NCI-H1694 (cell line): ENCODE measurements at regions not wholly inside any gene's neighbourhood (a gene's known extent, or its start where the extent isn't known, plus 50 kb on each side); places are given as distances from the start of the nearest gene placed in this dataset.

Experiments
- DNase-seq: peaks from one replicate; lab custom pipeline; 2025; lab: John Stamatoyannopoulos, UW

DNA sequence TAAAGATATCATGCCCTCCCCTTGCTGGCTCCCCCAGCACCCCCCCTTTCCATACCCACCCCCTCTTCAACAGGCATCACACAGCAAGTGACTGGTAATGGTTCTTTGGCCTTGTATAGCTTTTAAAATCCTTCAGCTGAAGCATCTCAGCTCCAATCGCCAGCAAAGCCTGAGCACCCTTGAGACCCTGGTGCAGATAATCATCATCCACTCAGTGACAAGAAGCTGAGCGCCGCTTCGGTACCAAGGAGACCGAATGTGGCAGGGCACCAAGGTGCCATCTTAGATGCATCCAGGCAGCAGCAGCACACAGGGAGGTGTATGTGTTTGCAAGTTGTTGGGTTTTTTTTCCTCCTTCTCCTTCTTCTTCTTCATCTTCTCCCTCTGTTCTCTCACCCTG lies 232.7 kb downstream of the BCL11A start:
- DNase-seq, result no peak

- DNase-seq, result no peak
Observed at GRCh38 chr2:60319031-60319547, 234.4 kb downstream of the BCL11A start.

DNA sequence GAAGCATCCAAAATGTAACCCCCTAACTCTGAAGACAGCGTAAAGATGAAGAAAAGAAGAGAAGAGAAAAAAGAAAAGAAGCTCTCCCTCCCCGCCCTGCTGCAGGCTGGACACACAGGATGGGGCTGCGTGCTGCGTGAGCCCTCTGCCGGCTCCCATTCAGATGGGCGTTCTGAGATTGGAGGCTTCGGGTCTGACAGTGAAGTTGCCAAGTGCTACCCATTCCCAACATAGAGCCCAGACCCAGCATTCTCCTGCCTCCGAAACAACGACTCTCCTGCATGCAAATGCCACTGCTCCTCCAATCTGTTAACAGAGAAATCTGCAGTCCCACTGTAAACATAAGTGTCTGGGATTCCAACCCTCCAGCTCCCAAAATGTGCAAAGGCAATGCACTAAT lies 234.9 kb downstream of the BCL11A start:
- no peak for DNase-seq

DNA sequence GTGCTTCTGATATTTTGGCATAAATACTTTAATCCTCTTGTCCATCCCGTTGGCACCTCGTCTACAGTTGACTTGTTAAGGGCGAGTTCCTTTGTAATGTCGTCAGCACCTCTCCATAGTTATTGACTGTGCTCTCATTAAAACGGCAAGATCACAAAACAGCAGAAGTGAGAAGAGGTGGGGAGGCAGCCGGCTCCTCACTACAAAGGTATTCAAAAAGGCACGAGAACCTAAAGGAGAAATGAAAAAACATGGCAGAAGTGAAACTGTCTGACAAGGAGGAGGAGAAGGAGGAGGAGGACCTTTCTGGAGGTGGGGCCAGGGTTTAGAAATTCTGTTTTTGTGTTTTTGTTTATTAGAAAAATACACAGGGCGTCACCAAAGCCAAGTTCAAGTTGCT lies 235.6 kb downstream of the BCL11A start:
- DNase-seq, result no peak

- DNase-seq, result no peak
Observed at GRCh38 chr2:60317034-60317386, 236.4 kb downstream of the BCL11A start.

GRCh38 chr2:60316381-60317033 lies 236.9 kb downstream of the BCL11A start:
- no peak for DNase-seq

DNA sequence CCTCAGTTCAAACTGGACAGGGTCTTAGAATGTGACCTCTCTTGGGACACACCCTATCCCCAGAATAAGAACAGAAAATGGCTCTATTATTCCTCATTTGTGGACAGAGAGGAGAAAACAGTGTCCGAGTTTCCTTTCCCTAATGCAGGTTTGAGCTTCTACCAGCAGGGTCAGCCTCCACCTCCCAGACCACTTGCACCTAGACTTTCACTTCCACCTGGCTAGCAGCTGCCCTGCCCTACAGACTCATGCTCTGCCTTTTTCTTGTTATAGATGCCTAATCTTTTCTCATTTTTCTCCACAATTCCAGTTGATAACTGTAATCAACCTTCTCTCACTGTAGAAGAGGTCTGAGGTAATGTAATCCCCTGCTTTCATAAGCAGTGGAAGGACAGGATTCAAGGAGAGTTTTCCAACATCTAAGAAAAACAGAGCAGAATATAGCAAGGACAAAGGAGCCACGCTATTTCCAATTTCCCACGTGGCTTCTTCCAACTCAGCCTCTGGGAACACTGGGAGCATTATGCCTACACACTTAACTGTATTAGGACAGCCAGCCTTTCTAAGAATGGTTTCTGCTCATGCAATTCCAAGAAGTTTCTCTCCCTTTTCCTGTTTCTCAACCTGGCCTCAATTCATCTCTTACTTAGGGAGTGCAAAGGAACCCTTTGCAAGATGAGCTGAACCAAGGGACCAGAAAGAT lies 239.8 kb downstream of the BCL11A start:
- no peak for DNase-seq

DNA sequence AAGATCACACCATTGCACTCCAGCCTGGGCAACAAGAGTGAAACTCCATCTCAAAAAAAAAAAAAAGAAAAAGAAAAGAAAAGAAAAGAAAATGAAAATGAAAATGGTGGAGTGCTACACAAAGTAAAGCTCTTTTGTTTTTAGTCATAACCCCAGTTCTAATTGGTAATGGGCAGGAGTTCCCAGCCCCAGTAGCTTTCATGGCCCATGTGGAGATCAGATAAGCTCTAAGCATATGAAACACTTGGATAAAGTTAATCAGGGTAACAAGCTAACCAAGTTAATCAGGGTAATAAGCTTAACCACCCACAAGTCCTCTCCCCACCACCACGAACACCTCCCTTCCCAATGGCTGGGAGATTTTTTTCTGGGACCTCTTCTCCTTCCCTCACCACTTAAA lies 240.8 kb downstream of the BCL11A start:
- no peak for DNase-seq

GRCh38 chr2:60311524-60311923 lies 241.9 kb downstream of the BCL11A start:
- DNase-seq, result no peak

DNA sequence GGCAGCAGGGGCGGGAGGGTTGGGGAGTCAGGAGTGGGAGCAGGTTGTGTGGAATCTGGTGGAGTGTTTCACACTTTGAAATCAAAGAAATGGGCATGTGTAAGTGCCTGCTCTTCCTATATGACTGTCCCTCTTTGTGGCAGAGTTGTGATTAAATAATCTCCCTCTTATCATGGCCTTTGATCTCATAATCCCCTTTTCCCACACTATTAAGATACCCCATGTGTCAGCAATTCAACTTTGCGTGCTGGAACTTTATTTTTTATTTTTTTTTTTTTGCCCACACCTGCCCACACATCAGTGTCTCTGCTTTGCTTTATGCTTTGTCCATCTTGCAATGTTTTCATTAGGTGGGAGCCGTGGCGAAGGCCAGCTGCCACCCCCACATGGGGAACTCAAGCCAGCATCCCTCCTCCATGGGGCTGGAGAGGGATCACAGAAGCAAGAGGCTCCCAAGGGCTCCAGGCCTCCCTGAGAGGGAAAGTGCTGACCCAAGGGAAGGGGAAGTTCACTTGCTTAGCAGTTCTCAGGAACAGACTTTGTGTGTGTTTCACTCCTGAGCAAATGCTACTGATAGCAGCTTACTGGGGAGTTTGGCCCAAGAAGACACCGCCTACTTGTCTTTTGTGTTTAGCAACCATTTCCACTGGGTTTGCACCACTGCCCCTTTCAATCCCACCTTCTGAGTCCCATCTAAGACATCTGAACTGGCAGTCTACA lies 243.4 kb downstream of the BCL11A start:
- DNase-seq, result no peak

DNA sequence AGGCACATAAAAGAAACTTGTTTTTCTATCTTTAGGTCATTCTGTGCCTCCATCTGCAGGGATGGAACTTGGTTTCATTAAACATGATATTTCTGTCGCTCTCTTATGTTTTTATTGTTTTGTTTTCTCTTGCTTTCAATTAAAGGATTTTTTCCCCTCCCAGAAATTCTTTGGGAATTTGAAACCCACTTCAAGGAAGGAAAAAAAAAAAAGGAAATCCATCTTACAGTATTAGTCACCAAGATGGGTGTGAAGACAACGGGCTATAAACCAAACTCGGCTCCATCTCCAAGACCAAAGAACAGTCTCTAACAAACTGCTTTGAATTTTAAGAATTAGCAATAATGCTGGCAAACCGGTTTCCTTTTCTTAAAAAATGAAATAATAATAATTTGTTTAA lies 244.1 kb downstream of the BCL11A start:
- DNase-seq, result no peak

DNA sequence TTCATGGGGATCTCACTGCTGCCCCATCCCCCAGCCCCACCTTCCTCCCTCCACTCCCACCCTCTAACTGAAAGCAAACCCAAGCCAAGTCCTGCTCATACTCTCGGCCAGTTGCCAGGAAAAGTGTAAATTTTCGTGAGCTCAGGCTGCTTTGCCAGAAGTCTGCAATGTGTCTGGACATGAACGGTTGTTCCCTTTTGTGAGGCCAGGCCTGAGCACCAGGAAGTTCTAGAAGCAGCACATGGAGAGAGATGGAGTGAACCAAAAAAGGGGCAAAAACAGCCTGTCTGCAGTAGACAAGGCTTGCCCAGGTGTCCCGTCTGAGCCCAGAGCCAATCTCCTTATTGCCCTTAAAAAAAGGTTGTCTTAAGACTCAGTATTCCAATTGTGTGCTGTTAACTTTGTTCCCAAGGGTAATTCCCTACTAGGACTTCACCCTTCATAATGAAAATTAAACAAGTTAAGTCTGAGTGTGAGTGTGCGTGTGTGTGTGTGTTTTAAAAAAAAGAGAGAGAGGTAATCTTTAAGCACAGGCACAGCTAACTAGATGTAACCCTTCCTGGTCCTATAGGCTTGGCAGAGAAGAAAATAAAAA lies 247.1 kb downstream of the BCL11A start:
- peak; percentile 50 for DNase-seq

- DNase-seq, result no peak
Observed at GRCh38 chr2:60303680-60304079, 249.8 kb downstream of the BCL11A start.

- no peak for DNase-seq
Observed at GRCh38 chr2:60302377-60303126, 250.9 kb downstream of the BCL11A start.

- no peak for DNase-seq
Observed at GRCh38 chr2:60301726-60302125, 251.7 kb downstream of the BCL11A start.

DNA sequence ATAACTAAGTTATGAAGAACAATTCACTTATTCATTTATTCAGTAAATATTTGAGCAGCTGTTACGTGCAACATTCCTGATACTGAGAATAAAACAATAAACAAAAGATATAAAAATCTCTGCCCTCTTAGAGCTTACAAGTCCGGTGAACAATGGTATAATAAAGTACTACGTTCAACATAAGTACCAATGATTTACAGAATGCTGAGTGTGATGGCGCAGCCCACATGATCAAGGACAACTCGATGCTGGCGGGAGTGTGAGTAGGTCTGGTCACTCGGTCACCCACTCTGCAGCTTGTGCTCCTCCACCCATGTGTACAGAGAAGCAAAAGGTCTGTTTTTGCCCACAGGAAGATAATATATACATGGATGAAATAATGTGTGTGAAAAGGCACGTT lies 254.3 kb downstream of the BCL11A start:
- DNase-seq, result no peak

- DNase-seq, result no peak
Observed at GRCh38 chr2:60298006-60298696, 255.3 kb downstream of the BCL11A start.

DNA sequence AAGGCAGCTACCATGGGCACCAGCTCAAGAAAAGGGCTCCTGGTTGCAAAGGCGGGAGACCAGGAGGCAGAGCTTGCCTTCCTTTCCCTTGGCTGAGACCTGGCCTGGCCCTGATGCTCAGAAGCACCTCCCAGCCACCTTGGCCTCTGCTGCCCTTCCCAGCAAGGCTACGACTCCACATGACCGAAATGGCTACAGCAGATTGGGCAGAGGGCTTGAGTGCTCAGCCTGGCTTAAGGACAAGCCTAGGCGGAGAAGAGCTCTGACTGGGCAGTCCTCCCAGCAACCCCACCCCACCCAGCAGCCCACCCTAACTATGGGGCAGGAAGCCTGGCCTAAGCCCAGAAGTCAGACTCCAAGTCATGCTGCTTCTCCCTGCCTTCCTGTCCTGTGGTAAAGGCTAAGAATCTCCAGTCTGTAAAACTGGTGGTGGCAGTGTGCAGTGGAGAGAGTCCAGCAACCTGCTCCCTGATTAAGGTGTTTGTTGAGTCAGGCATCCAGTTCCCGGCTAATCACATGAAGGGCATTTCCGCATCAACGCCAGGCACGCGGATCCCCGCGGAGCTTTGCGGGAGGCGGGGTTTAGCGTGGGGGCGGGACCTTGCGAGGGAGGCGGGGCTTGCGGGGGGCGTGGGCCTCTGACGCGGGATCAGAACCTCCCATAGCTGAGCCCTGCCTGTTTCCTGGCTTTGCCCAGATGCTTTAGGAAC lies 256.0 kb downstream of the BCL11A start:
- no peak for DNase-seq

DNA sequence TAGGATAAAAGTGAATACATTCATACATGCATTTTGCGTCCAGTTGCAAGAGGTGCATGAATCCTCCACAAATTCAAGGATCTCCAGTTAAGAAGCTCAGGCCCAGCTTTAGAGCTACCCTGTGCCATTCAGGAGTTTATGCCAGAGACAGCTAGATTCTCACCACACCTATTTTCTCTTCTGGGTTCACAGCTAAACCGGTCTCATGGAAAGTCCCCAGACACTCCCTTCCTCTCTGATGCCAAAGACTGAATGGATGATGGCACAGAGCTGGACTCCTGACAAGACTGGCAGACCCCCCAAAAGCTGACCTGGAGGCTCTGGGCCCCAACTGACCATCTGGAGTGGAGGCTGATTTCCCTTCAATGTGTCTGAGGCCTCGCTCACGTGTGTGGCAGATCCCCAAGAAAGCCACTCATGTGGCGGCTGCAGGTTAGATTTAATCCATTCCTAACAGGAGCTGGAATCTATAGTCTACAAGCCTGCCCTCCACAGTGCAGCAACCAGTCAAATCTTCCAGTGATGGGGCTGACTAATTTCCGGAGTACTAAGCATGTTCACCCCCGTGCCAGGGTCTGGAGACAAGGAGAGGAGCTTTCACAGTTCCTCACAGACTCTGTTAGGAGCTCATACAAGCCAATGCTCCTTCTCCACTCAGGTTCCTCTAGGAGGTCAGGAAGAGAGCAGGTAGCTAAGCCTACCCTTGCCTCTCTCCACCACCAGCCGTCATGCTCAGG lies 257.1 kb downstream of the BCL11A start:
- DNase-seq, result no peak

DNA sequence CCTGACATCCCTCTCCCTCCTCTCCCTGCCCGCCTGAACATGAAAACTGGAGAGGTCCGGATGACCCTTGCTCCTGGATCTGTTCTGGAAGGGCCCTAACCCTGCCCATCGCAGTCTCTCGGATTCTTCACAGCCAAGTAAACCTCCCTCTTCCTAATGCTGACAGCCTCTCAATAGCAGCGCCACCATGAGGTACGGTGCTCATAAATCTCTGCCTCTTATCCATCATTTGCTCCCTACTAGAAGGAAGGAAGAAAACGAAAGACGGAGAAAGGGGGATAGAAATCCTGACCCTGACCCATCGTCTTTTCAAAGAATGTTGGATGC lies 257.9 kb downstream of the BCL11A start:
- no peak for DNase-seq
